GM12878 (cell line): ENCODE measurements at regions not wholly inside any gene's neighbourhood (a gene's known extent, or its start where the extent isn't known, plus 50 kb on each side); places are given as distances from the start of the nearest gene placed in this dataset.

ENCODE experiments used
- CHD2 ChIP-seq: IDR thresholded peaks from 2 replicates; pipeline ENCODE4 v1.6.1; 2011; ENCODE audit warnings: low read depth, low read length, improper control_type of control experiment, borderline replicate concordance
- CHD4 ChIP-seq: fragments of 200-600 bp; sonication (generic); IDR thresholded peaks from 2 replicates; pipeline ENCODE4 v1.6.1; 2016; ENCODE audit warnings: mild to moderate bottlenecking
- IKZF2 ChIP-seq, 2 experiments: fragments of 450-650 bp; IDR thresholded peaks; 2 replicates each; pipeline ENCODE4 v1.6.1; 2017; ENCODE audit warnings: mild to moderate bottlenecking in 2 of 2, moderate library complexity in 2 of 2
- TF ChIP-seq, protein P1 (sequence below): fragments of 450-650 bp; IDR thresholded peaks from 2 replicates; pipeline ENCODE4 v1.6.1; 2017; ENCODE audit warnings: mild to moderate bottlenecking, moderate library complexity
- TF ChIP-seq, protein P2 (sequence below): IDR thresholded peaks from 2 replicates; pipeline ENCODE4 v1.6.1; 2012; ENCODE audit warnings: low read length, inconsistent platforms
- TF ChIP-seq, protein P3 (sequence below): fragments of 450-650 bp; IDR thresholded peaks from 2 replicates; pipeline ENCODE4 v1.6.1; 2017; ENCODE audit warnings: mild to moderate bottlenecking, moderate library complexity

DNA sequence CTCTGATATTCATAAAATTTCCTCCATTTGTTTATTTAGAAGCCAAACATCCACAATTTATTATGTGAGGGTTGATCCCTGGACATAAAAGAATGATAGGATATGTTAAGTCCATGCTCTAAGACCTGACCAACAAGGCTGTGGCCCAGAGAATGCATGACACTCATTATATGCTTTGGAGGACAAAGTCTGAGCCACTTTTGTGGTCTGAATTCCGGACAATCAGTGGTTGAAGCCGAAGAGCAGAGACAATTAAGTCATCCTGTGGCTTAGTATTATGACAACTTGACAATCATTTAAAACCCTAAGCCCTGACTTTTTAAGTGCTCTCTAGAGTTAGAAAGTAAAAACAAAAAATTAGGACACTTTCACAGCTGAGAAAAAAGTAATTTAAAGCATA is 483.3 kb downstream of the PLCL1 start (continued):
- TF ChIP-seq, protein P1, sequence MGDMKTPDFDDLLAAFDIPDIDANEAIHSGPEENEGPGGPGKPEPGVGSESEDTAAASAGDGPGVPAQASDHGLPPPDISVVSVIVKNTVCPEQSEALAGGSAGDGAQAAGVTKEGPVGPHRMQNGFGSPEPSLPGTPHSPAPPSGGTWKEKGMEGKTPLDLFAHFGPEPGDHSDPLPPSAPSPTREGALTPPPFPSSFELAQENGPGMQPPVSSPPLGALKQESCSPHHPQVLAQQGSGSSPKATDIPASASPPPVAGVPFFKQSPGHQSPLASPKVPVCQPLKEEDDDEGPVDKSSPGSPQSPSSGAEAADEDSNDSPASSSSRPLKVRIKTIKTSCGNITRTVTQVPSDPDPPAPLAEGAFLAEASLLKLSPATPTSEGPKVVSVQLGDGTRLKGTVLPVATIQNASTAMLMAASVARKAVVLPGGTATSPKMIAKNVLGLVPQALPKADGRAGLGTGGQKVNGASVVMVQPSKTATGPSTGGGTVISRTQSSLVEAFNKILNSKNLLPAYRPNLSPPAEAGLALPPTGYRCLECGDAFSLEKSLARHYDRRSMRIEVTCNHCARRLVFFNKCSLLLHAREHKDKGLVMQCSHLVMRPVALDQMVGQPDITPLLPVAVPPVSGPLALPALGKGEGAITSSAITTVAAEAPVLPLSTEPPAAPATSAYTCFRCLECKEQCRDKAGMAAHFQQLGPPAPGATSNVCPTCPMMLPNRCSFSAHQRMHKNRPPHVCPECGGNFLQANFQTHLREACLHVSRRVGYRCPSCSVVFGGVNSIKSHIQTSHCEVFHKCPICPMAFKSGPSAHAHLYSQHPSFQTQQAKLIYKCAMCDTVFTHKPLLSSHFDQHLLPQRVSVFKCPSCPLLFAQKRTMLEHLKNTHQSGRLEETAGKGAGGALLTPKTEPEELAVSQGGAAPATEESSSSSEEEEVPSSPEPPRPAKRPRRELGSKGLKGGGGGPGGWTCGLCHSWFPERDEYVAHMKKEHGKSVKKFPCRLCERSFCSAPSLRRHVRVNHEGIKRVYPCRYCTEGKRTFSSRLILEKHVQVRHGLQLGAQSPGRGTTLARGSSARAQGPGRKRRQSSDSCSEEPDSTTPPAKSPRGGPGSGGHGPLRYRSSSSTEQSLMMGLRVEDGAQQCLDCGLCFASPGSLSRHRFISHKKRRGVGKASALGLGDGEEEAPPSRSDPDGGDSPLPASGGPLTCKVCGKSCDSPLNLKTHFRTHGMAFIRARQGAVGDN = no peak
- TF ChIP-seq CHD2 (no peak), CHD4 (no peak), IKZF2 (IDR thresholded peaks at IDR 0.05) (no peak)
- TF ChIP-seq, protein P2, sequence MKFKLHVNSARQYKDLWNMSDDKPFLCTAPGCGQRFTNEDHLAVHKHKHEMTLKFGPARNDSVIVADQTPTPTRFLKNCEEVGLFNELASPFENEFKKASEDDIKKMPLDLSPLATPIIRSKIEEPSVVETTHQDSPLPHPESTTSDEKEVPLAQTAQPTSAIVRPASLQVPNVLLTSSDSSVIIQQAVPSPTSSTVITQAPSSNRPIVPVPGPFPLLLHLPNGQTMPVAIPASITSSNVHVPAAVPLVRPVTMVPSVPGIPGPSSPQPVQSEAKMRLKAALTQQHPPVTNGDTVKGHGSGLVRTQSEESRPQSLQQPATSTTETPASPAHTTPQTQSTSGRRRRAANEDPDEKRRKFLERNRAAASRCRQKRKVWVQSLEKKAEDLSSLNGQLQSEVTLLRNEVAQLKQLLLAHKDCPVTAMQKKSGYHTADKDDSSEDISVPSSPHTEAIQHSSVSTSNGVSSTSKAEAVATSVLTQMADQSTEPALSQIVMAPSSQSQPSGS = no peak
- TF ChIP-seq, protein P3, sequence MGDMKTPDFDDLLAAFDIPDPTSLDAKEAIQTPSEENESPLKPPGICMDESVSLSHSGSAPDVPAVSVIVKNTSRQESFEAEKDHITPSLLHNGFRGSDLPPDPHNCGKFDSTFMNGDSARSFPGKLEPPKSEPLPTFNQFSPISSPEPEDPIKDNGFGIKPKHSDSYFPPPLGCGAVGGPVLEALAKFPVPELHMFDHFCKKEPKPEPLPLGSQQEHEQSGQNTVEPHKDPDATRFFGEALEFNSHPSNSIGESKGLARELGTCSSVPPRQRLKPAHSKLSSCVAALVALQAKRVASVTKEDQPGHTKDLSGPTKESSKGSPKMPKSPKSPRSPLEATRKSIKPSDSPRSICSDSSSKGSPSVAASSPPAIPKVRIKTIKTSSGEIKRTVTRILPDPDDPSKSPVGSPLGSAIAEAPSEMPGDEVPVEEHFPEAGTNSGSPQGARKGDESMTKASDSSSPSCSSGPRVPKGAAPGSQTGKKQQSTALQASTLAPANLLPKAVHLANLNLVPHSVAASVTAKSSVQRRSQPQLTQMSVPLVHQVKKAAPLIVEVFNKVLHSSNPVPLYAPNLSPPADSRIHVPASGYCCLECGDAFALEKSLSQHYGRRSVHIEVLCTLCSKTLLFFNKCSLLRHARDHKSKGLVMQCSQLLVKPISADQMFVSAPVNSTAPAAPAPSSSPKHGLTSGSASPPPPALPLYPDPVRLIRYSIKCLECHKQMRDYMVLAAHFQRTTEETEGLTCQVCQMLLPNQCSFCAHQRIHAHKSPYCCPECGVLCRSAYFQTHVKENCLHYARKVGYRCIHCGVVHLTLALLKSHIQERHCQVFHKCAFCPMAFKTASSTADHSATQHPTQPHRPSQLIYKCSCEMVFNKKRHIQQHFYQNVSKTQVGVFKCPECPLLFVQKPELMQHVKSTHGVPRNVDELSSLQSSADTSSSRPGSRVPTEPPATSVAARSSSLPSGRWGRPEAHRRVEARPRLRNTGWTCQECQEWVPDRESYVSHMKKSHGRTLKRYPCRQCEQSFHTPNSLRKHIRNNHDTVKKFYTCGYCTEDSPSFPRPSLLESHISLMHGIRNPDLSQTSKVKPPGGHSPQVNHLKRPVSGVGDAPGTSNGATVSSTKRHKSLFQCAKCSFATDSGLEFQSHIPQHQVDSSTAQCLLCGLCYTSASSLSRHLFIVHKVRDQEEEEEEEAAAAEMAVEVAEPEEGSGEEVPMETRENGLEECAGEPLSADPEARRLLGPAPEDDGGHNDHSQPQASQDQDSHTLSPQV = no peak
